CD14-positive monocyte (primary cell): ENCODE measurements at regions not wholly inside any gene's neighbourhood (a gene's known extent, or its start where the extent isn't known, plus 50 kb on each side); places are given as distances from the start of the nearest gene placed in this dataset.

Experiments used
- DNase-seq, 3 donors: peaks; one replicate each; pipeline ENCODE4 v3.0.0-alpha.2; 2011 to 2022
- H2AFZ ChIP-seq: 2 replicates; pipeline ENCODE4 v1.6.0; 2012; ENCODE audit warnings: mild to moderate bottlenecking, low read depth, low read length, inconsistent platforms; ENCODE audit not compliant: insufficient read depth, poor library complexity, severe bottlenecking
- H3K27ac ChIP-seq, 2 donors: 1 replicate in 1 of 2; 2 replicates in 1 of 2; pipeline ENCODE4 v1.5.1; 2012 to 2013; ENCODE audit warnings: low read length in 2 of 2, control low read depth in 1 of 2, inconsistent platforms in 1 of 2, low read depth in 1 of 2, mild to moderate bottlenecking in 1 of 2
- H3K27me3 ChIP-seq, 2 donors: one replicate each; pipeline versions ENCODE4 v1.6.0 to v1.6.1; 2011 to 2013; ENCODE audit warnings: low read length in 2 of 2; ENCODE audit not compliant: control insufficient read depth in 2 of 2, insufficient read depth in 2 of 2
- H3K36me3 ChIP-seq, 2 donors: replicated peaks in 1 of 2; 1 replicate in 1 of 2; 2 replicates in 1 of 2; pipeline versions ENCODE4 v1.5.1 to v1.6.1; 2012 to 2013; ENCODE audit warnings: low read length in 2 of 2, control low read depth in 1 of 2, inconsistent platforms in 1 of 2, mild to moderate bottlenecking in 1 of 2; ENCODE audit not compliant: insufficient read depth in 2 of 2, control insufficient read depth in 1 of 2
- H3K4me1 ChIP-seq, 2 donors: 1 replicate in 1 of 2; 2 replicates in 1 of 2; pipeline versions ENCODE4 v1.5.1 to v1.6.1; 2012 to 2013; ENCODE audit warnings: low read length in 2 of 2, control low read depth in 1 of 2, inconsistent platforms in 1 of 2, mild to moderate bottlenecking in 1 of 2, moderate library complexity in 1 of 2; ENCODE audit not compliant: insufficient read depth in 2 of 2, control insufficient read depth in 1 of 2
- H3K4me2 ChIP-seq: replicated peaks from 2 replicates; pipeline ENCODE3; 2012; ENCODE audit warnings: low read length, moderate library complexity, mild to moderate bottlenecking; ENCODE audit not compliant: poor library complexity, severe bottlenecking; ENCODE audit errors: extremely low read depth
- H3K4me3 ChIP-seq, 3 experiments: fragments of 200-600 bp in 1 of 3; sonication (generic) in 1 of 3; replicated peaks in 1 of 3; 1 replicate in 2 of 3; 2 replicates in 1 of 3; pipeline ENCODE4 v1.5.1; 2011 to 2013; ENCODE audit warnings: low read length in 3 of 3, mild to moderate bottlenecking in 3 of 3, control low read depth in 2 of 3, low read depth in 2 of 3, inconsistent platforms in 1 of 3, moderate library complexity in 1 of 3
- H3K79me2 ChIP-seq: 2 replicates; pipeline ENCODE4 v1.6.0; 2012; ENCODE audit warnings: mild to moderate bottlenecking, control low read depth, inconsistent platforms, low read length, moderate library complexity; ENCODE audit not compliant: insufficient read depth
- H3K9ac ChIP-seq: 2 replicates; pipeline ENCODE4 v1.6.0; 2017; ENCODE audit warnings: low read length, mild to moderate bottlenecking; ENCODE audit not compliant: insufficient read depth, poor library complexity, severe bottlenecking
- H3K9me3 ChIP-seq, 2 donors: replicated peaks in 1 of 2; 1 replicate in 1 of 2; 2 replicates in 1 of 2; pipeline versions ENCODE4 v1.5.1 to v1.6.1; 2012 to 2013; ENCODE audit warnings: low read length in 2 of 2, control low read depth in 1 of 2; ENCODE audit not compliant: control insufficient read depth in 1 of 2, insufficient read depth in 1 of 2
- H4K20me1 ChIP-seq: 2 replicates; pipeline ENCODE4 v1.6.0; 2012; ENCODE audit warnings: mild to moderate bottlenecking, low read length, control low read depth, moderate library complexity; ENCODE audit not compliant: insufficient read depth
- H3K27ac Mint-ChIP-seq, 7 donors: one replicate each; pipeline ENCODE4 v1.8.0; 2020; ENCODE audit warnings: mild to moderate bottlenecking in 7 of 7, mixed read lengths in 7 of 7, moderate library complexity in 6 of 7, inconsistent platforms in 2 of 7
- H3K27me3 Mint-ChIP-seq, 3 donors: one replicate each; pipeline ENCODE4 v1.8.0; 2021 to 2022; ENCODE audit warnings: low read depth in 3 of 3, mild to moderate bottlenecking in 3 of 3, mixed read lengths in 3 of 3, moderate library complexity in 3 of 3, inconsistent platforms in 1 of 3
- H3K36me3 Mint-ChIP-seq, 2 donors: one replicate each; pipeline ENCODE4 v1.8.0; 2020; ENCODE audit warnings: mixed read lengths in 2 of 2, inconsistent platforms in 1 of 2, mild to moderate bottlenecking in 1 of 2
- H3K4me1 Mint-ChIP-seq: one replicate; pipeline ENCODE4 v1.8.0; 2020; ENCODE audit warnings: mild to moderate bottlenecking, mixed read lengths
- H3K4me3 Mint-ChIP-seq, 2 donors: one replicate each; pipeline ENCODE4 v1.8.0; 2020; ENCODE audit warnings: mild to moderate bottlenecking in 2 of 2, mixed read lengths in 2 of 2, moderate library complexity in 1 of 2
- H3K9me3 Mint-ChIP-seq, 7 donors: one replicate each; pipeline ENCODE4 v1.8.0; 2020 to 2022; ENCODE audit warnings: mixed read lengths in 7 of 7, mild to moderate bottlenecking in 6 of 7, moderate library complexity in 6 of 7, inconsistent platforms in 2 of 7
- WGBS: methylation state at CpG from one replicate; pipeline ENCODE4 v1.1.5; 2013; ENCODE audit warnings: missing lambda C conversion rate; ENCODE audit not compliant: insufficient coverage; 5-methylcytosine and 5-hydroxymethylcytosine counted together
- intact Hi-C, 2 donors: fragments of 100-400 bp; cut with micrococcal nuclease; formaldehyde crosslinking; loops; one replicate each; pipeline versions ENCODE4 v1.15.0 to v1.15.1; 2023
- TF ChIP-seq, protein P1 (sequence below): fragments of 200-600 bp; IDR thresholded peaks from one replicate; pipeline ENCODE4 v1.8.0; 2022; ENCODE audit warnings: antibody characterized with exemption, mild to moderate bottlenecking

DNA sequence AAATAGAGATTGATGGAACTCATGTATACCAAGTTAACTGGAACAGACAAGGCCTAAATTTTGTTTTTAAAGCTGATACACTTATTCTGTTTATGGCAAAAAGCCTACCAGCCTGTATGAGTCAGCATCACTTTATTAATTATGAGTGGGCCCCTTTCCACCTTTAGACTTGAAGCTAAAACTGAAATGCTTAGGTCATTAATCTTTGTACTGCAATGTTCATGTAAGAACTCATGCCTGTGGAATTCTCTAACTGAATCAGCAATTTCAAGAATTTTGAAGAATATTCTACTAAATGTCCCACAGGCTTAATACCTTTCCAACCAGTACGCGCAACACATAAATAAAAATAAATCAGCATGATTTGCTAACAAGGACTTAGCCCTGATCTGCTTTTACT lies 140.2 kb upstream of the PHACTR1 start:
- Mint-ChIP-seq H3K4me1 (no peaks in the 10 kb centered on the region), H3K27me3 (no peaks in the 10 kb centered on the region), H3K9me3 (no peaks in the 10 kb centered on the region), H3K27ac (no peak overlapping the region), H3K4me3 (no peak overlapping the region), H3K36me3 (no peaks in the 10 kb centered on the region)
- intact Hi-C loops = no loop called here
- Histone ChIP-seq H3K9ac (no peak overlapping the region), H3K36me3 (no peaks in the 10 kb centered on the region), H4K20me1 (no peaks in the 10 kb centered on the region), H2AFZ (no peak overlapping the region), H3K4me3 (no peak overlapping the region), H3K79me2 (no peaks in the 10 kb centered on the region), H3K9me3 (no peaks in the 10 kb centered on the region), H3K4me2 (no peak overlapping the region), H3K27me3 (no peaks in the 10 kb centered on the region), H3K4me1 (no peaks in the 10 kb centered on the region), H3K27ac (no peak overlapping the region)
- no peak for DNase-seq
- WGBS = 100% methylated on average over 2 of the region's 2 CpGs
- TF ChIP-seq, protein P1, sequence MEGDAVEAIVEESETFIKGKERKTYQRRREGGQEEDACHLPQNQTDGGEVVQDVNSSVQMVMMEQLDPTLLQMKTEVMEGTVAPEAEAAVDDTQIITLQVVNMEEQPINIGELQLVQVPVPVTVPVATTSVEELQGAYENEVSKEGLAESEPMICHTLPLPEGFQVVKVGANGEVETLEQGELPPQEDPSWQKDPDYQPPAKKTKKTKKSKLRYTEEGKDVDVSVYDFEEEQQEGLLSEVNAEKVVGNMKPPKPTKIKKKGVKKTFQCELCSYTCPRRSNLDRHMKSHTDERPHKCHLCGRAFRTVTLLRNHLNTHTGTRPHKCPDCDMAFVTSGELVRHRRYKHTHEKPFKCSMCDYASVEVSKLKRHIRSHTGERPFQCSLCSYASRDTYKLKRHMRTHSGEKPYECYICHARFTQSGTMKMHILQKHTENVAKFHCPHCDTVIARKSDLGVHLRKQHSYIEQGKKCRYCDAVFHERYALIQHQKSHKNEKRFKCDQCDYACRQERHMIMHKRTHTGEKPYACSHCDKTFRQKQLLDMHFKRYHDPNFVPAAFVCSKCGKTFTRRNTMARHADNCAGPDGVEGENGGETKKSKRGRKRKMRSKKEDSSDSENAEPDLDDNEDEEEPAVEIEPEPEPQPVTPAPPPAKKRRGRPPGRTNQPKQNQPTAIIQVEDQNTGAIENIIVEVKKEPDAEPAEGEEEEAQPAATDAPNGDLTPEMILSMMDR = no peak

DNA sequence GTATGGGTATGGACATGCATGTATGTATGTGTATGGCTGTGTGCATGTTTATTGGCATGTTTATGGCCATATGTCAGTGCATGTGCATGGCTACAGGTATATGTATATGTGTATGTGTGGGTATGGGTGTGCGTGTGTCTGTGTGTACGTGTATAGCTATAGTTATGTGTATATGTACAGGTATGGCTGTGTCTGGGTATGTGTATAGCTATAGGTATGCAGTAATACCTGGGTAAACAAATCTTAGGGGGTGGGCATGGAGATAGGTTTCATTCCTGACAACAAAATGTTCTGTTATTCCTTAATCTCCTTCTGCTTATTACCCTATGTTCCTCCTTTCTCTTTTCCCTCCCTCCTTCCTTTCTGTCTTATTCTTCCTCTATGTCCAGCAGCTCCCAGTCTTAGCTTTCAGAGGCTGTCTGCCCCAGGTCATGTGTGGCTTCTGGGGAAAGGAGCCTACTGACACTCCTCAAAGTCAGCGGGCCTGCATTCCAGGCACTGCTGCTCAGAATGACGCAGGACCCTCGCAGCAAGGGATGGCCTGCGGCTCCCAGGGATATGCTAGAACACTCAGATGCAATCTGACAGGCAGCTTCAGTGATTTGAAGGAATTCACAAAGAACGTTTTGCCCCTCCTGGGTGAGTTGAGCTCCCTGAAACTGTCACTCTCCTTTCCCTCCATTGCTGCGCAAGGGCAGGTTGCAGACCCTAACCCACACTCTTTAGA lies 139.3 kb upstream of the PHACTR1 start:
- H3K4me3 Mint-ChIP-seq = no peak overlapping the region
- no peaks in the 10 kb centered on the region for H3K9me3 Mint-ChIP-seq
- H3K4me1 Mint-ChIP-seq = no peaks in the 10 kb centered on the region
- Histone ChIP-seq H3K9me3 (no peaks in the 10 kb centered on the region), H3K27me3 (no peaks in the 10 kb centered on the region), H3K4me3 (no peak overlapping the region), H3K4me1 (no peaks in the 10 kb centered on the region), H4K20me1 (no peaks in the 10 kb centered on the region), H2AFZ (no peak overlapping the region), H3K27ac (no peak overlapping the region), H3K79me2 (no peaks in the 10 kb centered on the region), H3K9ac (no peak overlapping the region), H3K4me2 (no peak overlapping the region), H3K36me3 (no peaks in the 10 kb centered on the region)
- TF ChIP-seq, protein P1 = no peak
- no peak for DNase-seq
- intact Hi-C loops = no loop called here
- WGBS = 96% methylated on average over 7 of the region's 8 CpGs
- no peaks in the 10 kb centered on the region for H3K36me3 Mint-ChIP-seq
- no peaks in the 10 kb centered on the region for H3K27me3 Mint-ChIP-seq
- no peak overlapping the region for H3K27ac Mint-ChIP-seq
